ENCODE measurements at regions not wholly inside any gene's neighbourhood (a gene's known extent, or its start where the extent isn't known, plus 50 kb on each side); places are given as distances from the start of the nearest gene placed in this dataset.
A peak's percentile ranks its signal among the peaks of the same experiment; 100 is the strongest.
"Not testable (repeated sequence)": the region's sequence is repeated elsewhere in the genome, so short reads cannot be mapped to it uniquely, and the experiment has no call there.

DNA sequence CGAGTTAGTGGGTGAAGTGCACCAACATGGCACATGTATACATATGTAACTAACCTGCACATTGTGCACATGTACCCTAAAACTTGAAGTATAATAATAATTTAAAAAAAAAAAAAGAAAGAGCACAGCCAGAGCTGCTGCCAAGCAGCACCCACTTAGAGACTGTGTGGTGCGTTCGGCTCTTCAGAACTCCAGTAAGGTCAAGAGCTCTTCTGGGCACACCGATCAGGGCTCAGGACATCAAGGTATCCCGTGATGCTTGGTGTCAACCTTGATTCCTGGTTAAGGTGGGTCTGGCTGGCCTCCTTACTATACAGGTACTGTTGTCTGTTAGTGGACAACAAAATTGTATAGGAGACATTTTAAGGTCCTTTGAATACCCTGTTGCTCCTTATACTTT, 385.7 kb upstream of the AKR1E2 start:
- no peak for DNase-seq (ENCODE audit: low spot score)

- no peak for DNase-seq (ENCODE audit: low spot score)
These were observed 388.2 kb upstream of the AKR1E2 start for GRCh38 chr10:4437791-4438190.

DNA sequence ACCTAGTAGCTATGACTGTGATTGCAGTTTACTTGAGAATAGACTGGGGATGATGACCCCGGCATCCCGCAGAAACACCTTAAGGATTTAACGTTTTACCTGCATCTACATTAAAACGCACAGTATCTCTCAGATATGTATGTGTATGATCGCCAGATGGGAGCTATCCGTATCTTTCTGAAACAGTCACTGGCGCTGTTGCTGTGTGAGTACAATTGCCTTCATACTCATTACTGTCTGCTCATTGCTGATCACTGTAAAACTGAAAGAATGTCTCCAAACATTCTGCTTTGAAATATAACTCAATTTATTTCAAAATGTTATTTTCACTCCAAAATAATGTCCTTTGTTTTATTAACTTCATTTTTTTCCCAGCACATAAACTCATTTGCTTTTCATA, 388.9 kb upstream of the AKR1E2 start:
- DNase-seq (ENCODE audit: low spot score): no peak

- DNase-seq (ENCODE audit: low spot score): no peak
These were observed 389.9 kb upstream of the AKR1E2 start for GRCh38 chr10:4436103-4436502.

- no peak for DNase-seq (ENCODE audit: low spot score)
These were observed 391.4 kb upstream of the AKR1E2 start for GRCh38 chr10:4434516-4435071.

DNA sequence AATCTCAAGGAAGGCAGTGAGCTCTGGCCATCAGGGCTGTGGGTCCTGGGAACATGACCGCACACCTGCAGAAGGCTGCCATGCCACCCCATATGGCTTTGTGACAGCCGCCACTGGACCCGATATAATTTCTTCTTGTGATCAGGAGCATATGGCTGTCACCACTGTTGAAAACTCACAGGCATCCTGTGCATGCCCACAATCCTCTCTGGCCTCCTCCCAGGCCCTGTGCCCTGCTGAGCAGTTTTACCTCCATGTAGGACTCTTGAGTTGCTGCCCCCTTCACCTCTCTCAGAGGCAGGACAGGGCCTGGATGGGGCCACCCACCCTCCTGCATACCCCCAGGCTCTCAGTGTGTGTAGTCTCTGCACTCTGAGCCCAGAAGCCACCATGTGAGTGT, 391.9 kb upstream of the AKR1E2 start:
- DNase-seq (ENCODE audit: low spot score): no peak

- peak; percentile 48 for DNase-seq (ENCODE audit: low spot score)
These were observed 394.7 kb upstream of the AKR1E2 start for GRCh38 chr10:4431114-4431863.

GRCh38 chr10:4429571-4429970, 396.4 kb upstream of the AKR1E2 start:
- no peak for DNase-seq (ENCODE audit: low spot score)

GRCh38 chr10:4427532-4427931, 398.5 kb upstream of the AKR1E2 start:
- DNase-seq (ENCODE audit: low spot score): no peak

- DNase-seq (ENCODE audit: low spot score): no peak
These were observed 399.1 kb upstream of the AKR1E2 start for GRCh38 chr10:4426866-4427265.

DNA sequence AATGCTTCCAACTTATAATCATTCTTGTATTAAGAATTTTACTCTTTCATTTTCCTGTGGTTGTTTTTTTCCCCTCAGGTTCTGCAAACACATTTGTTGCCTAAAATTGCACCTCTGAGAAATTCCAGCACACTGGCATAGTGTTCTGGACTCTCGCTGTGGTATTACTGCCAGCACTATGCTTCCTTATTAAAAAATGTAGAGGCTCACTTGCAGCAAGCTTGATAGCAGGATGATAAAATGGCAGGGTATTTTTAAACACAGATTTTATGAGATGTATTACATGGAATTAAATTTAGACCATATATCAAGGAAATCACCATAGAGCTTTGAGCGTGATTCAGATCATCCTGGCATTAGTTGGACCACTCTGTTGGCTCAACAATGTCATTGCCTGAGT, 416.7 kb upstream of the AKR1E2 start:
- DNase-seq (ENCODE audit: low spot score): no peak

DNA sequence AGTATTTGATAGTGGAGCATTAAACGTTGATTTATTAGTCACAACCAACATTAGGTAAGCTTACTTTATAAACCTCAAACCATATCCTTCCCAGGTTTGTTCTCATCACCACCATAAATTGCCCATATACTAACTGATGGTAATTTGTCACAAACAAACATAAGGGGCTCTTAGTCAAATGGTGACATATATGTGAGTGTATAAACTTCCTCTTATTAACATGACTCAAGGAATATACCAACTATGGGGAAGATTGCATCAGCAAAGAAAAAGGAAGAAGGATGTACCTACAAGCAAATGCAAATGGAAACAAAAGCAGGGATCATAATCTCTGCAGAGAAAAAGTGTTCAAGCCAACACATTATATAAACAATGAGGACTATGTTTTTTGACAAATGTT, 418.2 kb upstream of the AKR1E2 start:
- no peak for DNase-seq (ENCODE audit: low spot score)

DNA sequence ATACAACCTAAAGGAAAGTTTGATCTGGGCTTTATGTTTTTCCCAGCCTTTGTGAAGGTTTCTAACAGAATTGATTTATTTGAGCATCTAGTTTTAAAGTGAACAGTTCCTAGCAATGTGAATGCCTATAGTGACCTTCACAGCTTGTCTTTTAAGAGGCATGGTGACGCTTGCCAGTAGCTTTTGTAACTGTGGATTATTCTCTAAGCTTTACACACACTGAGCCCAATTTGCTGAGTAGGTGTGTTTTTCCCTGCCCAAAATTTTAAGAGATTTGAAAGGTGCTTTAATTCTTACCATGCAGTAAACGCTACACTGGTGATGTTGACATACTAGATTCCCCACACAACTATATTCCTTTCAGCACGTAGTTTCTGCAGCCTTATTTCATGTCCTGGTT, 420.2 kb upstream of the AKR1E2 start:
- DNase-seq (ENCODE audit: low spot score): no peak

GRCh38 chr10:4403638-4404252, 422.3 kb upstream of the AKR1E2 start:
- DNase-seq (ENCODE audit: low spot score): no peak

DNA sequence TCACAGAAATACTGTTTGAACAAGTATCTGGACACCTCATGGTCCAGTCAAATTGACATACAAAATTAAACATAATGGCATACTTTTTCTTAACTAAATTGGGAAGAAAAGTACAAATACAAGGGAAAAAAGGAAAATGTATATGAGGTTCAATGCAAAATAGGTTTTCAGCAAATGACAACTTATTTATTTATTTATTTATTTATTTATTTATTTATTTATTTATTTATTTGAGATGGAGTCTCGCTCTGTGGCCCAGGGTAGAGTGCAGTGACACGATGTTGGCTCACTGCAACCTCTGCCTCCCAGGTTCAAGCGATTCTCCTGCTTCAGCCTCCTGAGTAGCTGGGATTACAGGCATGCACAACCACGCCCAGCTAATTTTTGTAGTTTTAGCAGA, 424.9 kb upstream of the AKR1E2 start:
- DNase-seq (ENCODE audit: low spot score): not testable (repeated sequence)

GRCh38 chr10:4399556-4399955, 426.5 kb upstream of the AKR1E2 start:
- no peak for DNase-seq (ENCODE audit: low spot score)

- DNase-seq (ENCODE audit: low spot score): no peak
These were observed 427.4 kb upstream of the AKR1E2 start for GRCh38 chr10:4398602-4399001.

DNA sequence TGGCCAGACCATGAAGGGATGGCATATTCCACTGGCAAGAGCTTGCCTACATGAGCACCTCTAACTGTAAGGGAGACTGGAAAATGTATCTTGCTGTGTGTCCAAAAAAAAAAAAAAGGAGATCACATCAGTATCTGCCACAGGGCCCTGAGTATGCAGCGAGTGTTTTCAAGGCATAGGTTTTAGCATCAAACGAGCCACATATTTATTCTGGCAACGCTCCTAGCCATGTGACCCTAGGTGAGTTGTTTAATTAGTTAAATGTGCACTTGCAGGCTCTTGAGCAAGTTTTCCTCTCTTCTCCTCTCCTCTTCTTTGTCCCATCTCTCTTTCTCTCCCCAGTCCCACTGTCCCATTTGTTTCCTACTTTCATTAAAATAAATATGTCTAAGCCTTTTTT, 428.7 kb upstream of the AKR1E2 start:
- no peak for DNase-seq (ENCODE audit: low spot score)

GRCh38 chr10:4396401-4397283, 429.4 kb upstream of the AKR1E2 start:
- DNase-seq (ENCODE audit: low spot score): no peak

DNA sequence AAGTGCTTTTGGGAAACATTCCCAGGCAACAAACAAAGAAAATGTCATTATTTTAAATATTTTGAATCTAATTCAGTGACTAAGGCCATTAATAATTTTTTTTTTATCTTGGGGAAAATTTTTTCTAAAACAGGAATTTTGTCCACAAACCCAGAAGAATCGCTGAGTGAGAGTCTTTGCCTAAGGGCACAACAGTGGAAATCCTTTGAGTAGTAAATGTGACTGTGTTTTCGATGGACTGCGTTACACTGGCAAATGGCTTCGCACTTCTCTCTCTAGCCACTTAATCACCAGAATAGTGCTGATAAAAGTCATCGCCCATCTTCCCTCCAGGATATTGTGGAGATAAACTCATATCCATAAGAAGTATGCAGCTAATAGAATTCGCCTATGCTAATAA, 430.3 kb upstream of the AKR1E2 start:
- no peak for DNase-seq (ENCODE audit: low spot score)

GRCh38 chr10:4394455-4394854, 431.6 kb upstream of the AKR1E2 start:
- DNase-seq (ENCODE audit: low spot score): not testable (repeated sequence)

GRCh38 chr10:4391683-4392082, 434.3 kb upstream of the AKR1E2 start:
- no peak for DNase-seq (ENCODE audit: low spot score)

- DNase-seq (ENCODE audit: low spot score): no peak
These were observed 435.8 kb upstream of the AKR1E2 start for GRCh38 chr10:4390219-4390618.
